ENCODE measurements at regions not wholly inside any gene's neighbourhood (a gene's known extent, or its start where the extent isn't known, plus 50 kb on each side); places are given as distances from the start of the nearest gene placed in this dataset.
"Not testable (repeated sequence)": the region's sequence is repeated elsewhere in the genome, so short reads cannot be mapped to it uniquely, and the experiment has no call there.

- Histone ChIP-seq H3K36me3 (no peaks in the 10 kb centered on the region), H3K9me3 (ENCODE audit: severe bottlenecking) (no peaks in the 10 kb centered on the region), H3K27ac (no peak overlapping the region), H3K4me3 (ENCODE audit: low read depth, low read length) (no peak overlapping the region), H3K27me3 (ENCODE audit: insufficient read depth, low read depth, severe bottlenecking) (no peaks in the 10 kb centered on the region)
- DNase-seq: no peak
- TF ChIP-seq CTCF (IDR thresholded peaks at IDR 0.05; ENCODE audit: low read depth, low read length): no peak
Observed at GRCh38 chr21:18114810-18115209, 129.8 kb upstream of the CHODL start.

DNA sequence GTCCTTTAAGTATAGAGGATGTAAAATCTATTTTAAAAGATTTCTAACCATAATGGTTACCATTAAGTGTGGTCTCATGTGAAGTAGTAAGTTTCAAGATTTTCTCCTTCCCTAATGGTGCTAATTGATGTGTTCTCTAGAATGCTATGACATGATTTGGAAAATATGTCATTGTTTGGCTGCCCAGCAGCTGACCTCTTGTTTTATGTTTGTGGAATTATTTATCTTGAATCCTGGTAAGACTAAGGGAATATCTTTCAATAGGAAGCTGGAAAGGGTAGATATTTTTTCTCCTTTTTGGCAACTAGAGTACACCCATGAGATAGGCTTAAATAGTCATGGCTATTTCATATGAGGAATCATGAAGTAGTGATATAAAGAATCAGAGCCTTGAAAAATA, 139.8 kb upstream of the CHODL start:
- Histone ChIP-seq H3K27me3 (ENCODE audit: insufficient read depth, low read depth, severe bottlenecking) (no peaks in the 10 kb centered on the region), H3K27ac (no peak overlapping the region), H3K36me3 (no peaks in the 10 kb centered on the region), H3K9me3 (ENCODE audit: severe bottlenecking) (no peaks in the 10 kb centered on the region), H3K4me3 (ENCODE audit: low read depth, low read length) (no peak overlapping the region)
- no peak for DNase-seq
- TF ChIP-seq CTCF (IDR thresholded peaks at IDR 0.05; ENCODE audit: low read depth, low read length): no peak

GRCh38 chr21:18096413-18096812, 148.2 kb upstream of the CHODL start:
- H3K9me3 ChIP-seq (ENCODE audit: severe bottlenecking): peaks cover 13% of the 10 kb centered on the region
- not testable (repeated sequence) for H3K4me3 ChIP-seq (ENCODE audit: low read depth, low read length); DNase-seq; H3K36me3 ChIP-seq; H3K27me3 ChIP-seq (ENCODE audit: insufficient read depth, low read depth, severe bottlenecking); H3K27ac ChIP-seq

DNA sequence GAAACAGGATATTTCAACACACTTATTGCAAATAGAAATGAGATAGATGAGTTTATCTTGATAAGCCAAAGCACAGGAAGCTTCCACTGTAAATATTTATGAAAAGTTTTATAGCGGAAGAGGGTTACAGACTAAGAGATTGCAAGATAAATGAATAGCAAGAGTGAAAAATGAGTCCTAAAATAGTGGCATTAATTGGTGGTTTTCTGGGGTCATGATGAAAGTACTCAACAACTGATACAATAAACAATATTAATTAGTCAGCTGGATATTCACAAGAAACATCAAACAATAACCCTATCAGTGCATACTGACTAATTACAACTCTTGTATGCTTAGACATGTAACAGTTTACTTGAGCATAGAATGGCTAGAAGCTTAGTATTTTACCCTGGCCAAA, 154.8 kb upstream of the CHODL start:
- no peaks in the 10 kb centered on the region for H3K36me3 ChIP-seq
- no peaks in the 10 kb centered on the region for H3K27me3 ChIP-seq (ENCODE audit: insufficient read depth, low read depth, severe bottlenecking)
- no peaks in the 10 kb centered on the region for H3K9me3 ChIP-seq (ENCODE audit: severe bottlenecking)
- no peak for TF ChIP-seq CTCF (IDR thresholded peaks at IDR 0.05; ENCODE audit: low read depth, low read length)
- no peak overlapping the region for H3K27ac ChIP-seq
- no peak overlapping the region for H3K4me3 ChIP-seq (ENCODE audit: low read depth, low read length)
- no peak for DNase-seq

GRCh38 chr21:18070392-18070791, 174.2 kb upstream of the CHODL start:
- no peak overlapping the region for H3K27ac ChIP-seq
- H3K4me3 ChIP-seq (ENCODE audit: low read depth, low read length): no peak overlapping the region
- H3K27me3 ChIP-seq (ENCODE audit: insufficient read depth, low read depth, severe bottlenecking): no peaks in the 10 kb centered on the region
- H3K9me3 ChIP-seq (ENCODE audit: severe bottlenecking): no peaks in the 10 kb centered on the region
- DNase-seq: no peak
- H3K36me3 ChIP-seq: no peaks in the 10 kb centered on the region
- no peak for TF ChIP-seq CTCF (IDR thresholded peaks at IDR 0.05; ENCODE audit: low read depth, low read length)

GRCh38 chr21:18069875-18070274, 174.8 kb upstream of the CHODL start:
- no peak overlapping the region for H3K27ac ChIP-seq
- H3K4me3 ChIP-seq (ENCODE audit: low read depth, low read length): no peak overlapping the region
- H3K9me3 ChIP-seq (ENCODE audit: severe bottlenecking): no peaks in the 10 kb centered on the region
- H3K27me3 ChIP-seq (ENCODE audit: insufficient read depth, low read depth, severe bottlenecking): no peaks in the 10 kb centered on the region
- no peak for DNase-seq
- H3K36me3 ChIP-seq: no peaks in the 10 kb centered on the region
- no peak for TF ChIP-seq CTCF (IDR thresholded peaks at IDR 0.05; ENCODE audit: low read depth, low read length)
